ENCODE measurements at regions not wholly inside any gene's neighbourhood (a gene's known extent, or its start where the extent isn't known, plus 50 kb on each side); places are given as distances from the start of the nearest gene placed in this dataset.

DNA sequence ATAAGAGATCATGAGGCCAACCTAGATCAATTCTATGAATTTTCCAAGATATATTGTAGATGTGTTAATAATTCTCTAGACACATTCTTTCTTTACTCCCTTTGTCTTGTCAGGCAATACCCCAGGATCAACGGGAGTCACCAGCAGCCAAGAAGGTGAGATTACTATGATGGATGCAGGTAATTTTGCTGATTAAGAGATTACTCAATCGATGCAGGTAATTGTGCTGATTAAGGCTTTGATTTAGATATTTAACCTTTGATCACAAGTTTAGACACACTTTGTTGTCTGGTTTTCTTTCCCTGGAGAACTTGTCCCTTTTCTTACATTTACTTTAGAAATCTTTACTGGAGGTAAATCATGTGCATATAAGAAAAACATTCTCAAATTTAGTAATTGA, 134.3 kb upstream of the CNTN1 start:
- no peak for DNase-seq

DNA sequence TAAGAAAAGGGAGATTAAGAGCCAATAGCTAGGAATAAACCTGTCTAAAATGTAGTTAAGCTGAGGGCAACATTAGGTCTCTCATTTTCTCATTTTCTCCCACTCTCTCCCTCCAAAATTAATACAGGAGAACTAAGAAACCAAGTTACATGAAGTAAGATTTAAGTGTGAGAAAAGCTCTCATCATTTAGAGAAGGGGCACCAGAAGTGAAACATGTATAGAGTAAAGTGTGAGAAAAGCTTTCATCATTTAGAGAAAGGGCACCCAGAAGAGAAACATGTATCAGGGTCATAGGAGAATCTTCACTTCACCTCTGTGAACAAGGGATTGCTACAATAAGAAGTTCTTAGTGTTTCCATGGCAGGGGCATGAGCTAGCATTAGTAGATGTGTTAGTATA, 132.4 kb upstream of the CNTN1 start:
- DNase-seq: no peak

DNA sequence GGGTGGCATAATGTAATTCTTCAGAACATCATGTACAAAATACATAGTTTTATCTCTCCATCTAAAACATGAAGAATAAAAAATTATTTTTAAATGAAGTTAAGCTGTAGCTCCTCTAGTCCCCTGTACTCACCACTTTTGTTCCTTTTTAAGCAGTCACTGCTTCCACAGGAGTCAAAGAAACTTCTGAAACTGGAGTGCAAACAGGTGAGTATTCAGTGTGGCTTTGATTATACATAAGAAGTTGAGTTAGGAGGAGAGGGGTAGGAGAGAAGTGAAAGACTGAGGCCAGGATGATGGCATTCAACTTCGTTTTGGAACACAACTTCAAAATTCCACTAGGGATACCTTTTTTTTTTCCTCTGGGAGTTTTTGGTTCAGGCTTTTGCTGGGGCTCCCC, 131.4 kb upstream of the CNTN1 start:
- DNase-seq: no peak

- no peak for DNase-seq
Measured at GRCh38 chr12:40561395-40561966, 130.8 kb upstream of the CNTN1 start.

- no peak for DNase-seq
Measured at GRCh38 chr12:40565029-40565633, 127.1 kb upstream of the CNTN1 start.

GRCh38 chr12:40566271-40566670, 126.0 kb upstream of the CNTN1 start:
- no peak for DNase-seq

- DNase-seq: no peak
Measured at GRCh38 chr12:40569626-40570179, 122.5 kb upstream of the CNTN1 start.

DNA sequence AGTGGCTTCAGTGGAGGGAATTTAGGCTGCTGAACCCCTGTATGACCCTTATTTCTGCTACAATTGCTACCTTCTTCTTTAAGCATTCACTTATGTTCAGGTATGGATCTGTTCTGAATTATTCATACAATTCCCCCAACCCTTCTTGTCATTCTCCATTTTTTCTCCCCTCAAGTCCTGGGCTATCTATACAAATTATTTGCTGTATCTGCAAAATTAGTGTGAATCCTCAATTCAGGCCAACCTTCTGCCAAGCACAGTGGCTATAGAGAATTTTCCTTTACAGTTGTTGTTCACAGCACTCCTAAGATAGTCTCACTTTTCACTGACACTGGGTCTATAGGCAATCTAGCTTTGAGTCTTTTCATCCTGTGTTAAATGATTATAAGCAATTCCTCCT, 119.2 kb upstream of the CNTN1 start:
- DNase-seq: no peak

- DNase-seq: no peak
Measured at GRCh38 chr12:40575987-40576386, 116.3 kb upstream of the CNTN1 start.

DNA sequence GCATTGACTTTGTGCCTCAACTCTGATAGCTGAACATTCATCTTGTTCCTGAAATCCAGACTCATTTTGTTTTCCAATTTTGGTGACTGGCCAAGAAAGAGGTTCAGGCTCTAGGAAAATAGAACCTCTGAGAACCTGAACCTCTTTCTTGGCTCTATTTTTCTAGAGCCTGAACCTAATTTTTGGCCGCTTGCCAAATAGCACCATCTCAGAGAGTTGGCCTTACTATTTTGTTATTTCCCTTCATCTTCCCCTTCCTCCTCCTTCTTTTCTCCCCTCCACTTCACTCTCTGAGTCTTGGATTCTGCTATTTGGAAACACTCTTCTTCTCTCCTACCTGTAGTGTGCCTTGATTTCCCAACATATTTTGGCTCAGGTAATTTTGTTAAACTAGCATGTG, 114.4 kb upstream of the CNTN1 start:
- no peak for DNase-seq

DNA sequence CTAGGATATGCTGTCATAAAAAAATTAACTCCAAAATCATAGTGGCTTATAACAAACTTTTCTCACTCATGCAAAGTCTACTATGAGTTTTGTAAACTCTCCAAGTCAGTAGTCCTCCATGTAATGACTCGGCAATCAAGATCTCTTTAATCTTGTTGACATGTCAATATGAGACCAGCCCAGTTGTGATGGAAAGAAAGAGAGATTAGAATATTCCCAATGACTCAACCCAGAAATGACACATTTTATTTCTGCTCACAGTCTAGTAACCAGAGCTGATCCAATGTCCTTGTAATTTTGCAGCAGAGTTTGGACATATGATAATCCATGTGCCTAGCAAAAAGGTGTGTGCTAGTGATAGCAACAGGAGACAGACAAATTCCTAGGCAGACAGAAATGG, 112.6 kb upstream of the CNTN1 start:
- no peak for DNase-seq

GRCh38 chr12:40580346-40580745, 111.9 kb upstream of the CNTN1 start:
- DNase-seq: no peak

DNA sequence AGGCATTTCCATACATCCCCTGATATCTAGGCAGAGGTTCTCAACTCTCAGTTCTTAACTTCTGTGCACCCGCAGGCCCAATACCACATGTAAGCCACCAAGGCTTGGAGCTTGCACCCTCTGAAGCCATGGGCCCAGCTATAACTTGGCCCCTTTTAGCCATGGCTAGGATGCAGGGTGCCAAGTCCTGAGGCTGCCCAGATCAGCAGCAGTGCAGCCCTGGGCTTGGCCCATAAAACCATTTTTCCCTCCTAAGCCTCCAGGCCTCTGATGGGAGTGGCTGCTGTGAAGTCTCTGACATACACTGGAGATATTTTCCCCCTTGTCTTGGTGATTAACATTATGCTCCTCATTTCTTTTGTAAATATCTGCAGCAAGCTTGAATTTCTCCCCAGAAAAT, 110.3 kb upstream of the CNTN1 start:
- DNase-seq: no peak

DNA sequence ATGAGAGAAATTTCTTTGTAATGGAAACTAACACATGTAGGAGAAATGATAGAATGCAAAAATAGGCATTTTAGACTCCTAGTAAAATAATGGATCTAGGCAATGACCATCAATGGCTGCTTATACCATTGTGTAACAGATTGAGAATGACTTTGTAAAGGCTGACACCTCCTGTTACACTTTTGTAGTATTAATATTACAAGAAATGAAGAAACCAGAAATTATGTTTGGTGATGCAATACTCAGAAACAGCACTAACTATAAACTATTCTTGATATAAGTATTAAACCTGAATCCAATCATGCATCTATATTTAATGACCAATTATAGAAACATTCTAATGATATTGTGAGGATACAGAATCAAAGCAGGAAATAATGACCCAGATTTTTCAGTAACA, 108.5 kb upstream of the CNTN1 start:
- no peak for DNase-seq

DNA sequence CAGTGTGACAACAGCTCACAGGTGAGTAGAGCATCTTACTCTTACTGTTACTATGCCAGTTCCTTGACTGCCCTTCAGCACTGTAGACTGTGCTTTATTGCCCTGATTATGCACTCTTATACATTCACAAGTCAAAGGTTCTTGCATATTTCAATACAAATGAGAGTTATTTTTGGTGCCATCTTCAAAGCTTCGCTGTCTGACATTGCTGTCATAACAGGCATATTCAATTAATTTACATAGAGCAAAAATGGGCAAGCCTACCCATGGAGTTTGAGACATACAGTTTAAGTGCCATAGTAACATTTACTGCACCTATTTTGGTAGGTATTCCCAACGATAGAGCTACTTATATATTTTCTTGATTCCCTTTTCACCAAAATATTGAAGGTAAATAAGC, 107.5 kb upstream of the CNTN1 start:
- no peak for DNase-seq

DNA sequence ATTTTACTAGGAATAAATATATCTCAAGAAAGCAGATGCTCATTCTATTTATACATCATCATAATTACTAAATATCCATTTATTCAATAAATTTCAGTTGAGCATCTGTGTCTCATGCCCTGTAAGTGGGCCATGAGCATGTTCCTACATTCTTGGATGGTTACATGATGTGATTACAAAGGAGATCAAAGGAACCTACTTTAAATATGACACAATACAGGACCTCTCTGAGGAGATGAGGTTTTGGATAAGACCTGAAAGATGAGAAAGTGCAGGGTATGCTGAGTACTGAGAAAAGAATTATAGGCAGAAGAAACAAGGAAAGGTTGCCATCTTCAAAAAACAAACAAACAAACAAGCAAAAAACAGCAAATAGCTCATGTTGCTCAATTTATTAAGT, 105.4 kb upstream of the CNTN1 start:
- no peak for DNase-seq

- no peak for DNase-seq
Measured at GRCh38 chr12:40587421-40587820, 104.8 kb upstream of the CNTN1 start.

- no peak for DNase-seq
Measured at GRCh38 chr12:40587970-40588369, 104.3 kb upstream of the CNTN1 start.

GRCh38 chr12:40597133-40597532, 95.1 kb upstream of the CNTN1 start:
- no peak for DNase-seq

- no peak for DNase-seq
Measured at GRCh38 chr12:40598073-40598472, 94.2 kb upstream of the CNTN1 start.

- DNase-seq: no peak
Measured at GRCh38 chr12:40602562-40602961, 89.7 kb upstream of the CNTN1 start.

- DNase-seq: no peak
Measured at GRCh38 chr12:40614923-40615322, 77.3 kb upstream of the CNTN1 start.

- DNase-seq: no peak
Measured at GRCh38 chr12:40615590-40615989, 76.6 kb upstream of the CNTN1 start.

DNA sequence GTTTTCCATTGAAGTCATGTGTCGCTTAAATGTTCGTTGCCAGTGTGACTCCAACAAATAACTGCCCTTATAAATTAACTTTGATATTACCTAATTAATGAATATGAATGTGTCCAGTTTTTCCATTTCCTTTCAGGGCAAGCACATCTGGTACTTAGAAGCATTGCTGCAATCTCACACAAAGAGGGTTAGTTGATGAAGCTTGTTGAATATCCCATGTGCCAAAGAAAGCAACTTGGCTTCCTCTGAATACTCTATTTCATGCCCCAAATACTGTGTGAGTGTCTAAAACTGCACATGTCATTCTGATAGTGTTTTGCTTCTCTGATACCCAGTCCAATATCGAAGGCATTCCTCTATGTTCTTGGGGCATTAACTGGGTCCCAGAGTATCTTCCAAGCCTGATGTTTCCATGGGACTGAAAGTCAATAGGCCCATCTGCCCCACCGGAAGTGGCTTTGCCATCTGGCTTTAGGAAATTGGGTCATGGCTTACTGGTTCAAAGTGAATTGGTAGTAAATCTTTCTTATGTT, 75.8 kb upstream of the CNTN1 start:
- DNase-seq: no peak

DNA sequence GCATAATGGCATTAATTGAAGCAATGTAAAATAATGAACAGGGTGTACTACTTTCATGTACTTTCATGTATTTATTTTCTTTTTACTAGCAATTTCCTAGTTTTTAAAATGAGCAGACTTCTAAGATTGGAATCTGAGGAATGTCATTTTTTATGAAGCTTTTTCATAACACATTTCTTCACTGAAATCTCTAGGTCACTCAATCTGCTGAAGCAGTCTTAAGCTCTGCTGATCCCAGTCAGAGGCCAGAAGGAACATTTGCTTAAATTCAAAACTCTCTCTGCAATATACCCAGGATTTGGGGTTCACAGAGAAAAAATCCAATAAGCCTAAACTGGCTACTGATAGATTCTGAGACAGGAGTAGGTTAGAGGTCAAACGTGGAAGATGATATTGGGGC, 73.6 kb upstream of the CNTN1 start:
- no peak for DNase-seq
